ENCODE measurements at regions not wholly inside any gene's neighbourhood (a gene's known extent, or its start where the extent isn't known, plus 50 kb on each side); places are given as distances from the start of the nearest gene placed in this dataset.

GRCh38 chr7:35463176-35463700, 209.3 kb upstream of the TBX20 start:
- Histone ChIP-seq H4K20me1 (replicated peaks; ENCODE audit: control insufficient read depth, extremely low read depth, insufficient read depth, low read length) (no peaks in the 10 kb centered on the region), H3K9ac (replicated peaks; ENCODE audit: extremely low read depth, insufficient read depth, low read length) (no peak overlapping the region), H3K4me1 (ENCODE audit: control insufficient read depth, extremely low read depth, insufficient read depth, low read length) (no peaks in the 10 kb centered on the region), H3K9me3 (replicated peaks; ENCODE audit: control insufficient read depth, insufficient read depth, low read length) (no peaks in the 10 kb centered on the region), H3K36me3 (ENCODE audit: control insufficient read depth in 2 of 2, extremely low read depth in 1 of 2, insufficient read depth in 2 of 2, low read length in 2 of 2) (no peaks in the 10 kb centered on the region), H3K9me1 (replicated peaks; ENCODE audit: control insufficient read depth, extremely low read depth, insufficient read depth, low read length) (no peaks in the 10 kb centered on the region), H2AFZ (ENCODE audit: low read depth, low read length) (no peak overlapping the region), H3K27me3 (ENCODE audit: control insufficient read depth in 2 of 2, insufficient read depth in 2 of 2, low read length in 2 of 2) (no peaks in the 10 kb centered on the region), H3K27ac (ENCODE audit: insufficient read depth, low read depth, low read length) (no peak overlapping the region), H3K79me2 (ENCODE audit: control insufficient read depth, insufficient read depth, low read length) (no peaks in the 10 kb centered on the region), H3K4me2 (ENCODE audit: insufficient read depth, low read length) (no peak overlapping the region), H3K4me3 (replicated peaks in 1 of 3; ENCODE audit: insufficient read depth in 1 of 3, low read depth in 1 of 3, low read length in 3 of 3) (no peak overlapping the region)
- TF ChIP-seq CTCF (IDR thresholded peaks at IDR 0.05; ENCODE audit: extremely low read depth in 1 of 2, insufficient read depth in 1 of 2, low read depth in 1 of 2, low read length in 2 of 2) (no peak), GATA2 (IDR thresholded peaks at IDR 0.05; ENCODE audit: insufficient read depth, insufficient read length, low read depth, low read length) (no peak), JUN (IDR thresholded peaks at IDR 0.05; ENCODE audit: borderline replicate concordance, insufficient read depth, insufficient read length, low read depth) (no peak), EZH2 (IDR thresholded peaks at IDR 0.05; ENCODE audit: borderline replicate concordance, low read depth, low read length, severe bottlenecking) (no peak), MYC (IDR thresholded peaks at IDR 0.05; ENCODE audit: low read depth, low read length) (no peak), MAX (IDR thresholded peaks at IDR 0.05; ENCODE audit: insufficient read depth, insufficient read length) (no peak)
- intact Hi-C loops (cut with micrococcal nuclease): no loop called here
- ChIA-PET CTCF (interaction anchor here (1.1 kb wide), 1 partner anchor 38 kb away, joined by 3 read pairs; no protein-coding TSS in a partner anchor), POLR2A (no interaction called here)
- no TSS peak for BruUV-seq (replicated peaks)
- dilution Hi-C loops (cut with MboI; ENCODE audit: extremely low pct_ligation_motif_present, low sequenced_read_pairs): no loop called here
- FAIRE-seq: no peak
- no peak for DNase-seq (ENCODE audit: low read depth, low spot score)
